GM12864 (cell line): ENCODE measurements at regions not wholly inside any gene's neighbourhood (a gene's known extent, or its start where the extent isn't known, plus 50 kb on each side); places are given as distances from the start of the nearest gene placed in this dataset.

Source experiments
- DNase-seq: peaks from one replicate; pipeline ENCODE4 v3.0.0-alpha.2; 2011; ENCODE audit warnings: low read depth
- H3K4me3 ChIP-seq: 2 replicates; pipeline ENCODE4 v1.5.1; 2011; ENCODE audit warnings: mild to moderate bottlenecking, low read depth, low read length, control low read depth
- CTCF ChIP-seq: IDR thresholded peaks from 2 replicates; pipeline ENCODE4 v1.5.1; 2011; ENCODE audit warnings: low read depth, mild to moderate bottlenecking, moderate library complexity, low read length, control low read depth, inconsistent platforms; ENCODE audit errors: missing control alignments

GRCh38 chr10:47139121-47139520 is 160.9 kb upstream of the GDF10 start:
- DNase-seq = no peak
- no peak overlapping the region for H3K4me3 ChIP-seq
- no peak for TF ChIP-seq CTCF

- H3K4me3 ChIP-seq = no peak overlapping the region
- no peak for TF ChIP-seq CTCF
- no peak for DNase-seq
Measured at GRCh38 chr10:47140761-47141348, 159.1 kb upstream of the GDF10 start.

GRCh38 chr10:47141349-47141748 is 158.6 kb upstream of the GDF10 start:
- H3K4me3 ChIP-seq = no peak overlapping the region
- TF ChIP-seq CTCF = no peak
- DNase-seq = no peak

GRCh38 chr10:47143072-47143471 is 156.9 kb upstream of the GDF10 start:
- DNase-seq = no peak
- no peak overlapping the region for H3K4me3 ChIP-seq
- no peak for TF ChIP-seq CTCF

GRCh38 chr10:47143473-47143872 is 156.5 kb upstream of the GDF10 start:
- no peak for DNase-seq
- TF ChIP-seq CTCF = no peak
- H3K4me3 ChIP-seq = no peak overlapping the region

- no peak for TF ChIP-seq CTCF
Measured at GRCh38 chr10:47144525-47144924, 155.5 kb upstream of the GDF10 start.

GRCh38 chr10:47145290-47145934 is 154.6 kb upstream of the GDF10 start:
- DNase-seq = no peak
- H3K4me3 ChIP-seq = no peak overlapping the region
- no peak for TF ChIP-seq CTCF

More at GRCh38 chr10:47144525-47144924, 155.5 kb upstream of the GDF10 start:
- H3K4me3 ChIP-seq = no peak overlapping the region
- no peak for DNase-seq
